Neutrophil (primary cell): ENCODE measurements at regions not wholly inside any gene's neighbourhood (a gene's known extent, or its start where the extent isn't known, plus 50 kb on each side); places are given as distances from the start of the nearest gene placed in this dataset.
"Not testable (repeated sequence)": the region's sequence is repeated elsewhere in the genome, so short reads cannot be mapped to it uniquely, and the experiment has no call there.

ENCODE experiments used
- H3K27ac ChIP-seq: fragments of 200-600 bp; sonication (generic); 2 replicates; pipeline ENCODE4 v1.5.1; 2016; ENCODE audit warnings: mild to moderate bottlenecking, moderate library complexity
- H3K27me3 ChIP-seq: fragments of 200-600 bp; sonication (generic); 2 replicates; pipeline ENCODE4 v1.6.0; 2016; ENCODE audit warnings: mild to moderate bottlenecking
- H3K36me3 ChIP-seq: fragments of 200-600 bp; sonication (generic); 2 replicates; pipeline ENCODE4 v1.5.1; 2017
- H3K4me1 ChIP-seq, 2 experiments: fragments of 200-600 bp in 1 of 2; sonication (generic) in 1 of 2; 1 replicate in 1 of 2; 2 replicates in 1 of 2; pipeline versions ENCODE4 v1.5.1 to v1.6.1; 2013 to 2016; ENCODE audit warnings: low read depth in 1 of 2, low read length in 1 of 2, mild to moderate bottlenecking in 1 of 2, moderate library complexity in 1 of 2; ENCODE audit not compliant: control insufficient read depth in 1 of 2, insufficient read depth in 1 of 2
- H3K4me3 ChIP-seq, 2 experiments: fragments of 200-600 bp in 1 of 2; sonication (generic) in 1 of 2; 1 replicate in 1 of 2; 2 replicates in 1 of 2; pipeline ENCODE4 v1.5.1; 2013 to 2016; ENCODE audit warnings: low read depth in 1 of 2, low read length in 1 of 2, mild to moderate bottlenecking in 1 of 2, moderate library complexity in 1 of 2
- H3K9me3 ChIP-seq: fragments of 200-600 bp; sonication (generic); 2 replicates; pipeline ENCODE4 v1.5.1; 2016
- CTCF ChIP-seq: fragments of 200-600 bp; sonication (generic); IDR thresholded peaks from 2 replicates; pipeline ENCODE4 v1.5.1; 2016; ENCODE audit warnings: antibody characterized with exemption

- Histone ChIP-seq H3K27ac (no peak overlapping the region), H3K27me3 (no peaks in the 10 kb centered on the region), H3K4me1 (no peaks in the 10 kb centered on the region), H3K9me3 (no peaks in the 10 kb centered on the region), H3K4me3 (no peak overlapping the region), H3K36me3 (no peaks in the 10 kb centered on the region)
- no peak for TF ChIP-seq CTCF
Observed at GRCh38 chr2:235421618-235422017, 72.2 kb upstream of the AGAP1 start.

GRCh38 chr2:235430366-235431083 is 63.3 kb upstream of the AGAP1 start:
- no peak for TF ChIP-seq CTCF
- H3K27ac ChIP-seq: no peak overlapping the region
- no peak overlapping the region for H3K4me3 ChIP-seq
- H3K9me3 ChIP-seq: no peaks in the 10 kb centered on the region
- no peaks in the 10 kb centered on the region for H3K36me3 ChIP-seq
- H3K4me1 ChIP-seq: no peaks in the 10 kb centered on the region
- H3K27me3 ChIP-seq: no peaks in the 10 kb centered on the region

- no peak overlapping the region for H3K4me3 ChIP-seq
- no peaks in the 10 kb centered on the region for H3K9me3 ChIP-seq
- H3K27me3 ChIP-seq: no peaks in the 10 kb centered on the region
- H3K27ac ChIP-seq: no peak overlapping the region
- H3K4me1 ChIP-seq: no peaks in the 10 kb centered on the region
- no peak for TF ChIP-seq CTCF
- H3K36me3 ChIP-seq: no peaks in the 10 kb centered on the region
Observed at GRCh38 chr2:235432741-235433520, 60.9 kb upstream of the AGAP1 start.

GRCh38 chr2:235433860-235434259 is 60.0 kb upstream of the AGAP1 start:
- Histone ChIP-seq H3K27ac (no peak overlapping the region), H3K27me3 (no peaks in the 10 kb centered on the region), H3K4me1 (no peaks in the 10 kb centered on the region), H3K4me3 (no peak overlapping the region), H3K36me3 (no peaks in the 10 kb centered on the region), H3K9me3 (no peaks in the 10 kb centered on the region)
- no peak for TF ChIP-seq CTCF

- no peak for TF ChIP-seq CTCF
- no peaks in the 10 kb centered on the region for H3K27me3 ChIP-seq
- H3K27ac ChIP-seq: no peak overlapping the region
Observed at GRCh38 chr2:235439959-235440662, 53.7 kb upstream of the AGAP1 start.

GRCh38 chr2:235443580-235443979 is 50.3 kb upstream of the AGAP1 start:
- H3K27me3 ChIP-seq, H3K27ac ChIP-seq, H3K4me1 ChIP-seq, H3K36me3 ChIP-seq, H3K9me3 ChIP-seq, H3K4me3 ChIP-seq: not testable (repeated sequence)

More at GRCh38 chr2:235439959-235440662, 53.7 kb upstream of the AGAP1 start:
- Histone ChIP-seq H3K36me3 (no peaks in the 10 kb centered on the region), H3K9me3 (no peaks in the 10 kb centered on the region), H3K4me1 (no peaks in the 10 kb centered on the region), H3K4me3 (no peak overlapping the region)
